ENCODE measurements at regions not wholly inside any gene's neighbourhood (a gene's known extent, or its start where the extent isn't known, plus 50 kb on each side); places are given as distances from the start of the nearest gene placed in this dataset.

- no peak for DNase-seq (ENCODE audit: low read depth)
- H3K4me3 ChIP-seq (ENCODE audit: low read depth, low read length): no peak overlapping the region
- no peak for TF ChIP-seq CTCF (IDR thresholded peaks at IDR 0.05; ENCODE audit: insufficient read depth, low read depth, low read length, missing control alignments)
These were observed 52.2 kb upstream of the ABCA1 start for GRCh38 chr9:104980039-104980654.

GRCh38 chr9:104981543-104982129, 53.7 kb upstream of the ABCA1 start:
- no peak for DNase-seq (ENCODE audit: low read depth)
- no peak for TF ChIP-seq CTCF (IDR thresholded peaks at IDR 0.05; ENCODE audit: insufficient read depth, low read depth, low read length, missing control alignments)
- H3K4me3 ChIP-seq (ENCODE audit: low read depth, low read length): no peak overlapping the region

- no peak overlapping the region for H3K4me3 ChIP-seq (ENCODE audit: low read depth, low read length)
- no peak for DNase-seq (ENCODE audit: low read depth)
- no peak for TF ChIP-seq CTCF (IDR thresholded peaks at IDR 0.05; ENCODE audit: insufficient read depth, low read depth, low read length, missing control alignments)
These were observed 54.6 kb upstream of the ABCA1 start for GRCh38 chr9:104982543-104982942.

- no peak for TF ChIP-seq CTCF (IDR thresholded peaks at IDR 0.05; ENCODE audit: insufficient read depth, low read depth, low read length, missing control alignments)
- H3K4me3 ChIP-seq (ENCODE audit: low read depth, low read length): no peak overlapping the region
- no peak for DNase-seq (ENCODE audit: low read depth)
These were observed 55.5 kb upstream of the ABCA1 start for GRCh38 chr9:104983491-104983890.

- no peak overlapping the region for H3K4me3 ChIP-seq (ENCODE audit: low read depth, low read length)
- DNase-seq (ENCODE audit: low read depth): no peak
- no peak for TF ChIP-seq CTCF (IDR thresholded peaks at IDR 0.05; ENCODE audit: insufficient read depth, low read depth, low read length, missing control alignments)
These were observed 56.2 kb upstream of the ABCA1 start for GRCh38 chr9:104984121-104984520.

- H3K4me3 ChIP-seq (ENCODE audit: low read depth, low read length): no peak overlapping the region
- no peak for DNase-seq (ENCODE audit: low read depth)
- no peak for TF ChIP-seq CTCF (IDR thresholded peaks at IDR 0.05; ENCODE audit: insufficient read depth, low read depth, low read length, missing control alignments)
These were observed 56.6 kb upstream of the ABCA1 start for GRCh38 chr9:104984542-104984941.

- TF ChIP-seq CTCF (IDR thresholded peaks at IDR 0.05; ENCODE audit: insufficient read depth, low read depth, low read length, missing control alignments): no peak
- H3K4me3 ChIP-seq (ENCODE audit: low read depth, low read length): no peak overlapping the region
- no peak for DNase-seq (ENCODE audit: low read depth)
These were observed 57.0 kb upstream of the ABCA1 start for GRCh38 chr9:104984948-104985347.

All from GM12865 (cell line).